DOHH2 (cell line): ENCODE measurements at regions not wholly inside any gene's neighbourhood (a gene's known extent, or its start where the extent isn't known, plus 50 kb on each side); places are given as distances from the start of the nearest gene placed in this dataset.

Experiments used
- EZH2phosphoT487 ChIP-seq: fragments of 200-600 bp; sonication (generic); IDR thresholded peaks from 2 replicates; pipeline ENCODE4 v1.6.1; 2017; ENCODE audit warnings: borderline replicate concordance, mild to moderate bottlenecking, antibody characterized with exemption, low read length, moderate library complexity, mixed read lengths
- TF ChIP-seq, protein P1 (sequence below): fragments of 200-600 bp; sonication (generic); IDR thresholded peaks from one replicate; pipeline ENCODE4 v1.5.1; 2014; ENCODE audit warnings: antibody characterized with exemption, mild to moderate bottlenecking, low read depth, low read length; ENCODE audit not compliant: poor library complexity, severe bottlenecking

GRCh38 chr7:41573443-41573842 lies 129.4 kb downstream of the INHBA start:
- TF ChIP-seq, protein P1, sequence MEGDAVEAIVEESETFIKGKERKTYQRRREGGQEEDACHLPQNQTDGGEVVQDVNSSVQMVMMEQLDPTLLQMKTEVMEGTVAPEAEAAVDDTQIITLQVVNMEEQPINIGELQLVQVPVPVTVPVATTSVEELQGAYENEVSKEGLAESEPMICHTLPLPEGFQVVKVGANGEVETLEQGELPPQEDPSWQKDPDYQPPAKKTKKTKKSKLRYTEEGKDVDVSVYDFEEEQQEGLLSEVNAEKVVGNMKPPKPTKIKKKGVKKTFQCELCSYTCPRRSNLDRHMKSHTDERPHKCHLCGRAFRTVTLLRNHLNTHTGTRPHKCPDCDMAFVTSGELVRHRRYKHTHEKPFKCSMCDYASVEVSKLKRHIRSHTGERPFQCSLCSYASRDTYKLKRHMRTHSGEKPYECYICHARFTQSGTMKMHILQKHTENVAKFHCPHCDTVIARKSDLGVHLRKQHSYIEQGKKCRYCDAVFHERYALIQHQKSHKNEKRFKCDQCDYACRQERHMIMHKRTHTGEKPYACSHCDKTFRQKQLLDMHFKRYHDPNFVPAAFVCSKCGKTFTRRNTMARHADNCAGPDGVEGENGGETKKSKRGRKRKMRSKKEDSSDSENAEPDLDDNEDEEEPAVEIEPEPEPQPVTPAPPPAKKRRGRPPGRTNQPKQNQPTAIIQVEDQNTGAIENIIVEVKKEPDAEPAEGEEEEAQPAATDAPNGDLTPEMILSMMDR = no peak
- no peak for TF ChIP-seq EZH2phosphoT487
